Astrocyte (in vitro differentiated cells and primary cell): ENCODE measurements at regions not wholly inside any gene's neighbourhood (a gene's known extent, or its start where the extent isn't known, plus 50 kb on each side); places are given as distances from the start of the nearest gene placed in this dataset.

ENCODE experiments used
- CTCF ChIP-seq: IDR thresholded peaks from 2 replicates; pipeline ENCODE4 v1.5.1; 2011; ENCODE audit warnings: low read depth, mild to moderate bottlenecking, inconsistent platforms, low read length, moderate library complexity; ENCODE audit not compliant: insufficient read depth
- EZH2 ChIP-seq: IDR thresholded peaks from 2 replicates; pipeline ENCODE4 v1.6.1; 2012; ENCODE audit warnings: mild to moderate bottlenecking, low read length, inconsistent platforms; ENCODE audit not compliant: insufficient read depth

GRCh38 chr13:24614306-24615080, 65.7 kb upstream of the ATP12A start:
- TF ChIP-seq CTCF: no peak
- no peak for TF ChIP-seq EZH2
